ENCODE measurements at regions not wholly inside any gene's neighbourhood (a gene's known extent, or its start where the extent isn't known, plus 50 kb on each side); places are given as distances from the start of the nearest gene placed in this dataset.

DNA sequence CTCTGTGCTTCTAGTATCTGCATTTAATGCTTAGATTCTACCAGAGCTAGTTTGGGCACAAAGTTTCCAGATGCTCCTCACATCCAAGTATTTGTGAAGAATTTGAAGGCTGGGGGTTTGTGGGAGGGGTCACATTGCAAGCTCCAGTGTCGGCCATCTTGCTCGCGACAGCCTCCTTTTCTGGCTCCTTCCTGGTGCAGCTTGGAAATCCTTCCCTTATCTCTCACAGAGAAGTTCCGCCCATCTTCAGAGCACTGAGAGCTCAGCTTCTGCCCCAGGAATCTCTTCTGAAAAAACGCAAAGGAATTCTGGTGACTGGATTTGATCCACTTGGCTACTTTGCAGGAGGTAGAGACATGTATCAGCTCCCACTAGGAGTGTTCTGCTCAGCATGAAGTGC is 497.5 kb downstream of the TBC1D22A start:
- TF ChIP-seq POLR2A (IDR thresholded peaks at IDR 0.05) (no peak), EP300 (IDR thresholded peaks at IDR 0.05) (no peak)
- TF ChIP-seq, protein P1, sequence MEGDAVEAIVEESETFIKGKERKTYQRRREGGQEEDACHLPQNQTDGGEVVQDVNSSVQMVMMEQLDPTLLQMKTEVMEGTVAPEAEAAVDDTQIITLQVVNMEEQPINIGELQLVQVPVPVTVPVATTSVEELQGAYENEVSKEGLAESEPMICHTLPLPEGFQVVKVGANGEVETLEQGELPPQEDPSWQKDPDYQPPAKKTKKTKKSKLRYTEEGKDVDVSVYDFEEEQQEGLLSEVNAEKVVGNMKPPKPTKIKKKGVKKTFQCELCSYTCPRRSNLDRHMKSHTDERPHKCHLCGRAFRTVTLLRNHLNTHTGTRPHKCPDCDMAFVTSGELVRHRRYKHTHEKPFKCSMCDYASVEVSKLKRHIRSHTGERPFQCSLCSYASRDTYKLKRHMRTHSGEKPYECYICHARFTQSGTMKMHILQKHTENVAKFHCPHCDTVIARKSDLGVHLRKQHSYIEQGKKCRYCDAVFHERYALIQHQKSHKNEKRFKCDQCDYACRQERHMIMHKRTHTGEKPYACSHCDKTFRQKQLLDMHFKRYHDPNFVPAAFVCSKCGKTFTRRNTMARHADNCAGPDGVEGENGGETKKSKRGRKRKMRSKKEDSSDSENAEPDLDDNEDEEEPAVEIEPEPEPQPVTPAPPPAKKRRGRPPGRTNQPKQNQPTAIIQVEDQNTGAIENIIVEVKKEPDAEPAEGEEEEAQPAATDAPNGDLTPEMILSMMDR (IDR thresholded peaks at IDR 0.05), result no peak

DNA sequence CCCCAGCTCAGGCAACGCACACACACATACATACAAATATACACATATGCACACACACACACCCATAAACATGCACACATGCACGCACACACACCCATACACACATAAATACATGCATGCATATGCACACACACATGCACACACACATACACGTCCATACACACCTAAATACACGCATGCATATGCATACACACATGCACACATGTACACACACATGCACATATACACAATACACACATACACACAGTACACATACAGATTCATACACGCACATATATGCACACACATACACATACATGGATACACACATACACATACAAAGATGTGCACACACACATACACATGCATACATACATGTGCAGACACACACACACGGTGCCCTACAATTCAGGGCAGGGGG is 496.6 kb downstream of the TBC1D22A start:
- no peaks in the 10 kb centered on the region for H3K27me3 ChIP-seq
- H3K4me3 ChIP-seq, result no peak overlapping the region
- no peaks in the 10 kb centered on the region for H3K36me3 ChIP-seq
- DNase-seq, result no peak
- intact Hi-C loops (cut with DNase I), result no loop called here
- no peaks in the 10 kb centered on the region for H3K4me1 ChIP-seq (ENCODE audit: insufficient read depth)
- H3K27ac ChIP-seq, result no peak overlapping the region
- TF ChIP-seq POLR2A (IDR thresholded peaks at IDR 0.05) (no peak), EP300 (IDR thresholded peaks at IDR 0.05) (no peak)
- TF ChIP-seq, protein P1 (IDR thresholded peaks at IDR 0.05), result no peak
- 80 to 85% (median 82%) methylated on average over 6 of the region's 6 CpGs for WGBS, 3 donors
- H3K9me3 ChIP-seq, result no peaks in the 10 kb centered on the region

More for the DNA sequence above, 497.5 kb downstream of the TBC1D22A start:
- H3K9me3 ChIP-seq, result no peaks in the 10 kb centered on the region
- H3K27ac ChIP-seq, result no peak overlapping the region
- WGBS, 3 donors, result 78 to 91% (median 81%) methylated on average over 5 of the region's 5 CpGs
- intact Hi-C loops (cut with DNase I), result no loop called here
- no peaks in the 10 kb centered on the region for H3K36me3 ChIP-seq
- no peak overlapping the region for H3K4me3 ChIP-seq
- no peak for DNase-seq
- no peaks in the 10 kb centered on the region for H3K4me1 ChIP-seq (ENCODE audit: insufficient read depth)
- no peaks in the 10 kb centered on the region for H3K27me3 ChIP-seq

DNA sequence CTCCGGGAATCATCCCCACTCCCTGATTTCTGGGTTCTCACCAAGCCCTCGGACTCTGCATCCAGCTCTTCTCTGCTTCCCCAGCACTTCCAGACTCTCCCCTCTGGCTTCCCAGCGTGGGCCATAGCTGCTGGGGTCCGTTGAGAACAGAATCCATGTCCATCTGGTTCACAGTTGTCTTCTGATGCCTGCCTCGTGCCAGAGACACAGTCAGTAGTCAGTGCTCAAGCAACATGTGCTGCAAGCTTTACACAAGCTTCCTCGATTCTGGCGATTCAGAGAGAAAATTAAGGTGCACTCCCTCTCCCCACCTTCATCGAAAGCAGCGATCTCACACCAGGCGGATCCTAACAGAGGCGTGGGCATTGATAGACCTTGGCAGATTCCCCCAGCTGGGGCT is 495.5 kb downstream of the TBC1D22A start:
- Histone ChIP-seq H3K4me3 (no peak overlapping the region), H3K36me3 (no peaks in the 10 kb centered on the region), H3K9me3 (no peaks in the 10 kb centered on the region), H3K27me3 (no peaks in the 10 kb centered on the region), H3K27ac (no peak overlapping the region), H3K4me1 (ENCODE audit: insufficient read depth) (no peaks in the 10 kb centered on the region)
- intact Hi-C loops (cut with DNase I), result no loop called here
- DNase-seq, result no peak
- 70 to 83% (median 76%) methylated on average over 11 of the region's 11 CpGs for WGBS, 3 donors
- TF ChIP-seq POLR2A (IDR thresholded peaks at IDR 0.05) (no peak), EP300 (IDR thresholded peaks at IDR 0.05) (no peak)
- TF ChIP-seq, protein P1 (IDR thresholded peaks at IDR 0.05), result no peak

DNA sequence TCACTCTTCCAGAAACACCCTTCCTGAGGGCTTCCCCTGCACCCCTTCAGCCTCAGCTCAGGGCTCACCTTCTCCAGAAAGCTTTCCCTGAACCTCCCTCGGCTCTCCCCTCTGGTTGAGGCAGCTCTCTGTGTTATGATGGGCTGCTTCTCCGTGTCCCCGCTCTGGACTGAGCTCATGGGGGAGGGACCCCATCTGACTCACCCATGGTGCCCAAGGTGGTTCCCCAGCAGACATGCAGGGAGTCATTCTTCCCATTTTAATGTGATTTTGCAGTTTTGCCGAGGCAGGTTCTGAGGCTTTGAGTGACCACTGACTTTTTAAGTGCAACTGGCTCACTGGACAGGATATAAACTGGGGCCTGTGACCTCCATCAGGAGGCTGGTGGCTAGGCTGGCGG is 495.1 kb downstream of the TBC1D22A start:
- Histone ChIP-seq H3K9me3 (no peaks in the 10 kb centered on the region), H3K4me3 (no peak overlapping the region), H3K27ac (no peak overlapping the region), H3K36me3 (no peaks in the 10 kb centered on the region), H3K4me1 (ENCODE audit: insufficient read depth) (no peaks in the 10 kb centered on the region), H3K27me3 (no peaks in the 10 kb centered on the region)
- intact Hi-C loops (cut with DNase I), result no loop called here
- TF ChIP-seq EP300 (IDR thresholded peaks at IDR 0.05), result no peak
- TF ChIP-seq, protein P1 (IDR thresholded peaks at IDR 0.05), result no peak
- no peak for TF ChIP-seq POLR2A (IDR thresholded peaks at IDR 0.05)
- WGBS, 3 donors, result 67 to 84% (median 80%) methylated on average over 5 of the region's 5 CpGs
- no peak for DNase-seq

DNA sequence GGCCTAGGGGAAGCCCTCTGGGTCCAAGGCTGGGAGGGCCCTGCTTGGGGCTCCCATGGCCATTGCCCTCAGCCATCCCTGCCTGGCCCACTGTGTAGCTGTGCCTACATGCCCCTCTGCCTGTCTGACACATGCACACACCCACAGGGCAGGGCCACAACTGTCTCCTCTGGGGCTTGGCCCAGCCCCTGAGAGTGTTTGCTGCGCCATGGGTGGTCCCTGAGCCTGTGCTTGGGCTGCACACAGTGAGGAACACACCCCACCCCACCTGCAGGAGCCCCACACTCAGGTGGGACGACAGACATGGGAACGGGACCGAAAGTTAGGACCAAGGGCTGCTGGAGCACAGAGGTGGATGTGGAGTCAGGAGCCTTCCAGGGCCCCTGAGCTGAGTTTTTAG is 489.5 kb downstream of the TBC1D22A start:
- no peak overlapping the region for H3K4me3 ChIP-seq
- H3K9me3 ChIP-seq, result no peaks in the 10 kb centered on the region
- intact Hi-C loops (cut with DNase I), result no loop called here
- no peaks in the 10 kb centered on the region for H3K4me1 ChIP-seq (ENCODE audit: insufficient read depth)
- 82 to 94% (median 90%) methylated on average over 4 of the region's 4 CpGs for WGBS, 3 donors
- no peak for DNase-seq
- H3K27ac ChIP-seq, result no peak overlapping the region
- no peak for TF ChIP-seq EP300 (IDR thresholded peaks at IDR 0.05)
- TF ChIP-seq, protein P1 (IDR thresholded peaks at IDR 0.05), result no peak
- no peak for TF ChIP-seq POLR2A (IDR thresholded peaks at IDR 0.05)
- H3K27me3 ChIP-seq, result no peaks in the 10 kb centered on the region
- H3K36me3 ChIP-seq, result no peaks in the 10 kb centered on the region
